ENCODE measurements at regions not wholly inside any gene's neighbourhood (a gene's known extent, or its start where the extent isn't known, plus 50 kb on each side); places are given as distances from the start of the nearest gene placed in this dataset.

DNA sequence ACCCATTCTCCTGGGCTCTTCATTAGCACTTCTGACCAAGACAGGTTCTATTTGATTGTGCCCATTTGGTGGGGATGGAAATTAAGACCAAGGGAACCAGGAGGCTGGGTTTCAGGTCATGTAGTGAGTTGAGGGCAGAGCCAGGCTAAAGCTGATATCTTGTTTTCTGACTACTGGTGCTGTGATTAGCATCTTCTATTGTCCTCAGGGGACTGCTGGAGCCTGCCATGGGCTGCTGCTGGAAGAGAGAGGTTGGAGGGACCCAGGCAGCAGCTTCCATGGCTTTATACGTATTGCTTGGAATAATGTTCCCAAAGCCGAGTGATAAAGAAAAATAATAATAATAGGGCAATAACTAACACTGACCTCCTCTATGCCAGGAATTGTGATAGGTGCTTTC is 211.4 kb upstream of the ROPN1 start:
- TF ChIP-seq, protein P1, sequence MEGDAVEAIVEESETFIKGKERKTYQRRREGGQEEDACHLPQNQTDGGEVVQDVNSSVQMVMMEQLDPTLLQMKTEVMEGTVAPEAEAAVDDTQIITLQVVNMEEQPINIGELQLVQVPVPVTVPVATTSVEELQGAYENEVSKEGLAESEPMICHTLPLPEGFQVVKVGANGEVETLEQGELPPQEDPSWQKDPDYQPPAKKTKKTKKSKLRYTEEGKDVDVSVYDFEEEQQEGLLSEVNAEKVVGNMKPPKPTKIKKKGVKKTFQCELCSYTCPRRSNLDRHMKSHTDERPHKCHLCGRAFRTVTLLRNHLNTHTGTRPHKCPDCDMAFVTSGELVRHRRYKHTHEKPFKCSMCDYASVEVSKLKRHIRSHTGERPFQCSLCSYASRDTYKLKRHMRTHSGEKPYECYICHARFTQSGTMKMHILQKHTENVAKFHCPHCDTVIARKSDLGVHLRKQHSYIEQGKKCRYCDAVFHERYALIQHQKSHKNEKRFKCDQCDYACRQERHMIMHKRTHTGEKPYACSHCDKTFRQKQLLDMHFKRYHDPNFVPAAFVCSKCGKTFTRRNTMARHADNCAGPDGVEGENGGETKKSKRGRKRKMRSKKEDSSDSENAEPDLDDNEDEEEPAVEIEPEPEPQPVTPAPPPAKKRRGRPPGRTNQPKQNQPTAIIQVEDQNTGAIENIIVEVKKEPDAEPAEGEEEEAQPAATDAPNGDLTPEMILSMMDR (IDR thresholded peaks at IDR 0.05): no peak
- Histone ChIP-seq H3K4me1 (ENCODE audit: control insufficient read depth, insufficient read depth, low read length) (no peaks in the 10 kb centered on the region), H3K27me3 (ENCODE audit: control insufficient read depth, insufficient read depth, low read length) (peaks cover 3% of the 10 kb centered on the region), H3K27ac (ENCODE audit: low read length) (no peak overlapping the region), H3K9me3 (ENCODE audit: control insufficient read depth, insufficient read depth, low read length) (no peaks in the 10 kb centered on the region), H3K36me3 (ENCODE audit: control insufficient read depth, insufficient read depth, low read length) (no peaks in the 10 kb centered on the region), H3K4me3 (ENCODE audit: low read length) (no peak overlapping the region)
- ATAC-seq (no peak), DNase-seq (no peak)
- Mint-ChIP-seq H3K4me1 (no peaks in the 10 kb centered on the region), H3K27ac (no peak overlapping the region), H3K36me3 (no peaks in the 10 kb centered on the region), H3K27me3 (ENCODE audit: low read depth in 2 of 2) (peaks cover 17 to 40% of the 10 kb centered on the region in 2 donors), H3K9me3 (no peaks in the 10 kb centered on the region), H3K4me3 (no peak overlapping the region)
- intact Hi-C loops (cut with micrococcal nuclease): no loop called here
- no CpG with 5 or more reads among the region's 2 CpGs for WGBS (ENCODE audit: insufficient coverage)

DNA sequence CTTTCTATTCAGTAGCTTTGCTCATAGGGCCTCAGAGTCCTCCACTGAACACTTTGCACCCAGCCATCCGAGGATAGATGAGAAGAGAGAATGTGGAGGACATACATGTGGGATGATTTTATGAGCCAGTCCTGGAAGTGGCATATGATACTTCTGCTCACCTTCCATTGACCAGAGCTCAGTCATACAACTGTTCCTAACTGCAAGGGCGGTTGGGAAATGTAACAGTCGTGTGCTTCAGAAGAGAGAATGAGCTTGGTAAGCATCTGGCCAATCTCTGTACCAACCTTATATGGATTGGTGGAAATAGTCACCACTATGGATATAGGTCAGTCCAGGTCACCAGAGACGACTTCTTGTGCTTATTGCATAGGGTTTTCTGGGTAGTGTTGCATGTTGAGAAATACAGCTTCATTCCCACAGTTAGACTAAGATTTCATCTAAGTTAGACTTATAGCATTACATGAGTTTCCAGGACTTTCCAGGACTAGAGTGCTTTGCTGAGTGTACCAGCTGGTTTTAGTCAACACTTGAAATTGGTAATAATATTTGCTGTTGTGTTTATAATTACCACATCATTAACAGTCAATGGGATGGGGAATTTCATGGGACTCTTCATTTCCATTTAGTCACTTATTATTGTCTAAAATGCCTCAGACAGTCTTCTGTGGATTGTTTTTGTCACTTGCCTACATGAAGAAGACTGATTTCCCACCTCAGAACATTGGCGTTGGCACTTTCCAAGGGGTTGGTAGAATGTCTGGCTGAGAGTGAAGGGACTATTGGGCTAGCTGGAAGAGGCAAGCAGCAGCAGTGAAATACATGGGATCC is 214.5 kb upstream of the ROPN1 start:
- Mint-ChIP-seq H3K4me3 (no peak overlapping the region), H3K9me3 (no peaks in the 10 kb centered on the region), H3K36me3 (no peaks in the 10 kb centered on the region), H3K27ac (no peak overlapping the region), H3K27me3 (ENCODE audit: low read depth in 2 of 2) (peaks cover 10 to 40% of the 10 kb centered on the region in 2 donors), H3K4me1 (no peaks in the 10 kb centered on the region)
- no peaks in the 10 kb centered on the region for H3K4me1 ChIP-seq (ENCODE audit: control insufficient read depth, insufficient read depth, low read length)
- 86% methylated on average over 5 of the region's 5 CpGs for WGBS (ENCODE audit: insufficient coverage)
- H3K27ac ChIP-seq (ENCODE audit: low read length): no peak overlapping the region
- intact Hi-C loops (cut with micrococcal nuclease): no loop called here
- no peaks in the 10 kb centered on the region for H3K9me3 ChIP-seq (ENCODE audit: control insufficient read depth, insufficient read depth, low read length)
- no peaks in the 10 kb centered on the region for H3K36me3 ChIP-seq (ENCODE audit: control insufficient read depth, insufficient read depth, low read length)
- H3K4me3 ChIP-seq (ENCODE audit: low read length): no peak overlapping the region
- ATAC-seq: no peak
- no peak for DNase-seq
- TF ChIP-seq, protein P1 (IDR thresholded peaks at IDR 0.05): no peak
- peaks cover 3% of the 10 kb centered on the region for H3K27me3 ChIP-seq (ENCODE audit: control insufficient read depth, insufficient read depth, low read length)

DNA sequence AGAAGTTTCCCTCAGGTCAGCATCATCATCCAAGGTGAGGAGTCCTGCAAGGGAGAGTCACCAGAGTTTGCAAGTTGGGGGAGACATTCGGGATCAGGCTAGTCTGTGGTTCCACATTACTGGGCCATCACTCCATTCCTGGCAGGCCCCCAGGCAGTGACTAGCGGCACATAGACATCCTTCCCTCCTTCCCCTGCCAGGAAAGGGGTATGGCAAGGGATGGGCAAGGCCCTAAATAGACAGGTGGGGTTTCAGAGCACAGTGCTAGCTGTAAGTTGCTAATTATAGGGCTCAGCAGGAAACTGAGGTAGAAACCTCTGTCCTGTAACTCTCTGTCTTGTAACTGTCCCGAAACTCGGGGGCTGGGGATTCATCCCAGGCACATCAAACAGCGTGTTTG is 215.2 kb upstream of the ROPN1 start:
- no peak overlapping the region for H3K4me3 Mint-ChIP-seq
- H3K9me3 Mint-ChIP-seq: no peaks in the 10 kb centered on the region
- Histone ChIP-seq H3K27me3 (ENCODE audit: control insufficient read depth, insufficient read depth, low read length) (peaks cover 3% of the 10 kb centered on the region), H3K27ac (ENCODE audit: low read length) (no peak overlapping the region), H3K4me3 (ENCODE audit: low read length) (no peak overlapping the region), H3K9me3 (ENCODE audit: control insufficient read depth, insufficient read depth, low read length) (no peaks in the 10 kb centered on the region), H3K36me3 (ENCODE audit: control insufficient read depth, insufficient read depth, low read length) (no peaks in the 10 kb centered on the region), H3K4me1 (ENCODE audit: control insufficient read depth, insufficient read depth, low read length) (no peaks in the 10 kb centered on the region)
- no peaks in the 10 kb centered on the region for H3K36me3 Mint-ChIP-seq
- no peak for ATAC-seq
- TF ChIP-seq, protein P1 (IDR thresholded peaks at IDR 0.05): no peak
- no peaks in the 10 kb centered on the region for H3K4me1 Mint-ChIP-seq
- intact Hi-C loops (cut with micrococcal nuclease): no loop called here
- no peak for DNase-seq
- 86% methylated on average over 5 of the region's 5 CpGs for whole genome bisulfite sequencing (ENCODE audit: insufficient coverage)
- H3K27me3 Mint-ChIP-seq (ENCODE audit: low read depth in 2 of 2): peaks cover 14 to 40% of the 10 kb centered on the region in 2 donors
- no peak overlapping the region for H3K27ac Mint-ChIP-seq

All from natural killer cell (primary cell).